Endothelial cell (in vitro differentiated cells): ENCODE measurements at regions not wholly inside any gene's neighbourhood (a gene's known extent, or its start where the extent isn't known, plus 50 kb on each side); places are given as distances from the start of the nearest gene placed in this dataset.

Experiments
- DNase-seq: peaks from one replicate; pipeline ENCODE4 v3.0.0; 2021; ENCODE audit warnings: low spot score
- H3K27ac Mint-ChIP-seq: one replicate; pipeline ENCODE4 v1.8.0; 2021; ENCODE audit warnings: mixed read lengths, inconsistent platforms; ENCODE audit not compliant: unreplicated experiment
- H3K27me3 Mint-ChIP-seq: one replicate; pipeline ENCODE4 v1.8.0; 2021; ENCODE audit warnings: mild to moderate bottlenecking, moderate library complexity, mixed read lengths, inconsistent platforms; ENCODE audit not compliant: unreplicated experiment
- H3K36me3 Mint-ChIP-seq: one replicate; pipeline ENCODE4 v1.8.0; 2021; ENCODE audit warnings: mild to moderate bottlenecking, low read depth, mixed read lengths, inconsistent platforms; ENCODE audit not compliant: unreplicated experiment
- H3K4me1 Mint-ChIP-seq: one replicate; pipeline ENCODE4 v1.8.0; 2021; ENCODE audit warnings: mild to moderate bottlenecking, mixed read lengths, inconsistent platforms; ENCODE audit not compliant: unreplicated experiment
- H3K4me3 Mint-ChIP-seq: one replicate; pipeline ENCODE4 v1.8.0; 2021; ENCODE audit warnings: mild to moderate bottlenecking, mixed read lengths, inconsistent platforms; ENCODE audit not compliant: unreplicated experiment
- H3K9me3 Mint-ChIP-seq: one replicate; pipeline ENCODE4 v1.8.0; 2021; ENCODE audit warnings: mixed read lengths, inconsistent platforms; ENCODE audit not compliant: unreplicated experiment
- CTCF ChIP-seq: fragments of 200-600 bp; sonication (generic); IDR thresholded peaks from one replicate; pipeline ENCODE4 v1.5.0; 2021; ENCODE audit warnings: antibody characterized with exemption; ENCODE audit not compliant: unreplicated experiment

- no peaks in the 10 kb centered on the region for H3K27me3 Mint-ChIP-seq
- H3K4me3 Mint-ChIP-seq = no peak overlapping the region
- H3K9me3 Mint-ChIP-seq = no peaks in the 10 kb centered on the region
- no peak overlapping the region for H3K27ac Mint-ChIP-seq
- TF ChIP-seq CTCF = no peak
- no peak for DNase-seq
- H3K4me1 Mint-ChIP-seq = no peaks in the 10 kb centered on the region
- H3K36me3 Mint-ChIP-seq = no peaks in the 10 kb centered on the region
Observed at GRCh38 chr1:81327743-81328142, 473.0 kb upstream of the ADGRL2 start.

DNA sequence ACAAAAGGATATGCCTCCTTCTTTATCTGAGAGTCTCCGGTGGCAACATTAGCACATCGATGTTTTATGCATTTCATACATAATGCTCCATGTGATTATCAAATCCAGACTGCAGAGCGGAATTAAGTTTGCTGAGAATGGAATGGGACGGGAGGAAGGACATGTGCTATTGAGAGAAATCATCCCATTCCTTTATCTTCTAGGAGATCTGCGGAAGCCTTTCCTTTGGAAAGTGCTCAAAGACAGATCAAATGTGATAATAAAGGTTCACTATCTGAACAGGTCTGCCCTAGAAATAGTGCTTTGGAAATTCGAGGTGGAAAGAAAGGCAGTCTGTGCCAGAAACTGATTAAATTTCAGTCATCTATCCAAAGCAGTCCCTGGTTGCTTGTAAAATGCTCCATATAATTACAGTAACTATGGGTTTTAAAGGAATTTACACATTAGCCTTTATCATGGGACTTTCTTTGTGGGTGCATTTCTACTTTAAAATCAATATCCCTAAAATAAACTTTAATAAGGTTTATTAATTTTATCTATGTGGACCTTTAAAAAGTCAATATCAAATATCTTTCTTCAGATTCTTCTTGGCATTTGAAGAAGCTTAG, 473.5 kb upstream of the ADGRL2 start:
- Mint-ChIP-seq H3K27me3 (no peaks in the 10 kb centered on the region), H3K4me1 (no peaks in the 10 kb centered on the region), H3K27ac (no peak overlapping the region), H3K4me3 (no peak overlapping the region), H3K9me3 (no peaks in the 10 kb centered on the region), H3K36me3 (no peaks in the 10 kb centered on the region)
- no peak for DNase-seq
- TF ChIP-seq CTCF = no peak

- TF ChIP-seq CTCF = no peak
- H3K27me3 Mint-ChIP-seq = no peaks in the 10 kb centered on the region
- no peaks in the 10 kb centered on the region for H3K36me3 Mint-ChIP-seq
- DNase-seq = no peak
- no peaks in the 10 kb centered on the region for H3K4me1 Mint-ChIP-seq
- no peak overlapping the region for H3K4me3 Mint-ChIP-seq
- H3K9me3 Mint-ChIP-seq = no peaks in the 10 kb centered on the region
- no peak overlapping the region for H3K27ac Mint-ChIP-seq
Observed at GRCh38 chr1:81326212-81326611, 474.5 kb upstream of the ADGRL2 start.

DNA sequence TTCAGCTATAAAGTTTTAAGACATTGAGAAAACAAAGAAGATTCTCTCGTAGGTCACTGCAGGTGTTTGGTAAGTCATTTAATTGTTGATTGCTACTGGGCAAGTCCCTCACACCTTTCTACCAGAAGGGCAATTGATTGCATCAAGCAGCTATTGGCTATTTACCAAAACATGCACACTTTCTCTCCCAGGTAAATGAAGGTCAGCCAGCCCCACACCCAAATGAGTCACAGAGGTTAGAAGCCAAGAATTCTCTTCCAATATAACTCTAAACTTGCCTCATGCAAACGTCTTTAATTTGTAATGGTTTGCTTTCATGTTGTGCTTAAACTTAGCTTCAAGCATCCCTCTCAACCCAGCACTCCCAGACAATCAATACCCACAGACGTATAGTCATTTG, 475.3 kb upstream of the ADGRL2 start:
- Mint-ChIP-seq H3K27ac (no peak overlapping the region), H3K4me3 (no peak overlapping the region), H3K9me3 (no peaks in the 10 kb centered on the region), H3K27me3 (no peaks in the 10 kb centered on the region), H3K4me1 (no peaks in the 10 kb centered on the region), H3K36me3 (no peaks in the 10 kb centered on the region)
- no peak for TF ChIP-seq CTCF
- DNase-seq = no peak

- Mint-ChIP-seq H3K27ac (no peak overlapping the region), H3K4me1 (no peaks in the 10 kb centered on the region), H3K9me3 (no peaks in the 10 kb centered on the region), H3K36me3 (no peaks in the 10 kb centered on the region), H3K27me3 (no peaks in the 10 kb centered on the region), H3K4me3 (no peak overlapping the region)
- TF ChIP-seq CTCF = no peak
- no peak for DNase-seq
Observed at GRCh38 chr1:81323862-81324261, 476.9 kb upstream of the ADGRL2 start.
